GM18499 (cell line): ENCODE measurements at regions not wholly inside any gene's neighbourhood (a gene's known extent, or its start where the extent isn't known, plus 50 kb on each side); places are given as distances from the start of the nearest gene placed in this dataset.
"Not testable (repeated sequence)": the region's sequence is repeated elsewhere in the genome, so short reads cannot be mapped to it uniquely, and the experiment has no call there.

Source experiments
- ATAC-seq: cut with Tn5 transposase; IDR thresholded peaks from one replicate; pipeline ENCODE4 v1.9.1; 2021; ENCODE audit warnings: moderate number of reproducible peaks; ENCODE audit not compliant: insufficient read depth, unreplicated experiment

- ATAC-seq: not testable (repeated sequence)
Observed at GRCh38 chr3:125781678-125782077, 186.4 kb upstream of the OSBPL11 start.

DNA sequence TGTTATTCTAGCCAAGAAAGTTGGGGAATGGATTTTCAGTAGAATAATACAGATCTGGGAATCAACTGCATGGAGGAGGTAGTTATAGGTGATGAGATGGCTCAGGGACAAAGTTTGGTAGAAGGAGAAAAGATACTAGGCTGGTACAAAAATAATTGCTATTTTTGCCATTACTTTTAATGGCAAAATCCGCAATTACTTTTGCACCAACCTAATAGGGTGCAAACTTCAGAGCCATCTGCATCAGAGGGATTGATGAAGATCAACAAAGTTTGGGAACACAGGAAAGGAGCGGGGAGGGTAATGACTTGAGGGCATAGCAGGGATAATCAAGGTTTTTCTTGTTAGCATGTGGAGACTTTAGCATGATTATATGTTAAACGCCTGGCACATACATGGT, 178.7 kb upstream of the ROPN1B start:
- not testable (repeated sequence) for ATAC-seq

DNA sequence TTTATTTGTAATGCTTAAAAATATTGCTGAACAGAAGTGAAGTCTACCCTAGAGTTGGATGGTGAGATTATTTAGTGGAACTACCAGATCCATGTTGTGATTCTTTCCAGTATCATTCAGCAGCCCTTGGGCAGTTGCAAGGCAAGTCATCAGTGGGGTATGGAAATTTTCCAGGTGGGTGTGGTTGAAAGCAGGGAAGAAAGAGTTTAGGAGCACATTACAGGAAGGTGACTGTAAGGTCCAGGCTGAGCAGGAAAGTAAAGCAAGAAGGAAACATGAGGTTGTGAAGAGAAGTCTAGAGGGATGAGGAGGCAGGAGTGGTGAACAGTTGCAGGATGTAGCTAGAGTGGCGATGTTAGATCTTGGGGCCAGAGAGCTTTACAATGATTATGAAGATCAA, 178.0 kb upstream of the ROPN1B start:
- ATAC-seq: not testable (repeated sequence)

DNA sequence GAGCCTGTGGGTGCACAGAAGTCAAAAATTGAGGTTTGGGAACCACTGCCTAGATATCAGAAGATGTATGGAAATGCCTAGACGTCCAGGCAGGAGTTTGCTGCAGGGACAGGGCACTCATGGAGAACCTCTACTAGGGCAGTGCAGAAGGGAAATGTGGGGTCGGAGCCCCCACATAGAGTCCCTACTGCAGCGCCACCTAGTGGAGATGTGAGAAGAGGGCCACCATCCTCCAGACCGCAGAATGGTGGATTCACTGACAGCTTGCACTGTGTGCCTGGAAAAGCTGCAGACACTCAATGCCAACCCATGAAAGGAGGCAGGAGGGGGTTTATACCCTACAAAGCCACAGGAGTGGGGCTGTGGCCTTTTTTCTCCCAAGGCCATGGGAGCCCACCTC, 159.0 kb upstream of the ROPN1B start:
- not testable (repeated sequence) for ATAC-seq

- not testable (repeated sequence) for ATAC-seq
Observed at GRCh38 chr3:125822175-125822574, 146.8 kb upstream of the ROPN1B start.

DNA sequence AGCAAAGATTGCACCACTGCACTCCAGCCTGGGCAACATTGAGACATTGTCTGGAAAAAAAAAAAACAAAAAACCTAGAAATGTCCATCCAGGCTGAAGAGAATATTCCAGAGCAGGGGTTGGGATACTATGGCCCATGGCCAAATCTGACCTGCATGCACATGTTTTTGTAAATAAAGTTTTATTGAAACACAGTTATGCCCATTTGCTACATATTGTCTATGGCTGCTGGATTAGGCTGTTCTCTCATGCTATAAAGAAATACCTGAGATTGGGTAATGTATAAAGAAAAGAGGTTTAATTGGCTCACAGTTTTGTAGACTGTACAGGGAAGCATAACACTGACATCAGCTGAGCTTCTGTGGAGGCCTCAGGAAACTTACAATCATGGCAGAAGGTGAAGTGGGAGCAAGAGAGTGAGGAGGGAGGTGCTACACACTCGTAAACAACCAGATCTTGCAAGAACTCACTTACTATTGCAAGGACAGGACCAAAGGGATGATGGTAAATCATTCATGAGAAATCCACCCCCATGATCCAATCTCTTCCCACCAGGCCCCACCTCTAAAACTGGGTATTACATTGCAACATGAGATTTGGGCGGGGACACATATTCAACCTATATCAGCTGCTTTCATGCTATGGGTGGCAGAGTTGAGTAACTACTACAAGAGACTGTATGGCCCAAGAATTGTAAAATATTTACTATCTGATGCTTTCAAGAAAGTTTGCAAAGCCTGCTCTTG, 137.8 kb upstream of the ROPN1B start:
- ATAC-seq: not testable (repeated sequence)

GRCh38 chr3:125835562-125835961, 133.4 kb upstream of the ROPN1B start:
- ATAC-seq: not testable (repeated sequence)

GRCh38 chr3:125836011-125836551, 132.9 kb upstream of the ROPN1B start:
- ATAC-seq: not testable (repeated sequence)

GRCh38 chr3:125836786-125837185, 132.2 kb upstream of the ROPN1B start:
- ATAC-seq: not testable (repeated sequence)

DNA sequence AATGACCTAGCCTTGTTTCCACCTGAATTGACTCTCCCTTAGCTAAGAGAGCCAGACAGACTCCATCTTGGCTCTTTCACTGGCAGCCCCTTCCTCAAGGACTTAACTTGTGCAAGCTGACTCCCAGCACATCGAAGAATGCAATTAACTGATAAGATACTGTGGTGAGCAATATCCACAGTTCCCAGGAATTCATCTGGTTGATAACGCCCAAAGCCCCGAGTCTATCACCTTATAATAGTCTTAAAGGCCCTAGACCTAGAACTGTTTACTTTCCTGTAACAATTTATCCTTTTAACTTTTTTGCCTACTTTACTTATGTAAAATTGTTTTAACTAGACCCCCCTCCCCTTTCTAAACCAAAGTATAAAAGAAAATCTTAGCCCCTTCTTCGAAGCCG, 130.1 kb upstream of the ROPN1B start:
- not testable (repeated sequence) for ATAC-seq

DNA sequence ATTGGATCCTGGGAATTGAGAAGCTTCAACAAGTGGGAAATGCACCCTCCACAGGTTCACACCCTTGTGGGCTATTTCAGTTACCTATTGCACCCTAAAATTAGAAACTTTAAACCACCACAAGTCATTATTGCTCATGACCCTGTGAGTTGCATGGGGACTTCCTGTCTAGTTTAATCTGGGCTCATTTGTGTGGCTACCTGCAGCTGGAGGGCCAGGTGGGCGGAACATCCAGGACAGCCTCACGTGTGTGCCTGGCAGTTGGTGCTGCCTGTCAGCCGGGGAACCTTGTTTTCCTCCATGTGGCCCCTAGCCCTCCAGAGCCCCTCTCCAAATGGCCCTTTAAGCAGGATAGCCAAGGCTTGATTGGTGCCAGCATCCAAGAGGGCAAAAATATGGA, 128.5 kb upstream of the ROPN1B start:
- not testable (repeated sequence) for ATAC-seq

DNA sequence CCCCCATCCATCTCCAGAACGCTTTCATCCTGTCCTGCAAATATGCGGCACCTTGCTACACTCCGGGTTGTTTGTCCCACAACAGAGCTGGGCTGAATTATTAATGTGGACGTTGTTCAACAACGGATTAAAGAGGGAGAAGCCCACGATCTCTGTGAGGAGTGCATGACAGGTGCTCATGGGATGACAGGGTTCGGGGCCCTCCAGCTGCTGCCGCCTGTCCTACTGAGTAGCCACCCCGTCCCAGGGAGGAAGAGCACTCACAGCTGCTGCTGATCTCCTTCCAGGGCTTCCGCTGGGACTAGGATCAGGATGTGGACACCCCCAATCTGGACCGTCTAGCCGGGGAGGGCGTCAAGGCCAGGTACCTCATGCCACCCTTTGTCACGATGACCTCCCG, 121.0 kb upstream of the ROPN1B start:
- not testable (repeated sequence) for ATAC-seq

- ATAC-seq: not testable (repeated sequence)
Observed at GRCh38 chr3:125855006-125855405, 114.0 kb upstream of the ROPN1B start.

- ATAC-seq: not testable (repeated sequence)
Observed at GRCh38 chr3:125860547-125860946, 108.4 kb upstream of the ROPN1B start.

- ATAC-seq: not testable (repeated sequence)
Observed at GRCh38 chr3:125862841-125863254, 106.1 kb upstream of the ROPN1B start.

GRCh38 chr3:125864532-125864931, 104.4 kb upstream of the ROPN1B start:
- ATAC-seq: not testable (repeated sequence)

DNA sequence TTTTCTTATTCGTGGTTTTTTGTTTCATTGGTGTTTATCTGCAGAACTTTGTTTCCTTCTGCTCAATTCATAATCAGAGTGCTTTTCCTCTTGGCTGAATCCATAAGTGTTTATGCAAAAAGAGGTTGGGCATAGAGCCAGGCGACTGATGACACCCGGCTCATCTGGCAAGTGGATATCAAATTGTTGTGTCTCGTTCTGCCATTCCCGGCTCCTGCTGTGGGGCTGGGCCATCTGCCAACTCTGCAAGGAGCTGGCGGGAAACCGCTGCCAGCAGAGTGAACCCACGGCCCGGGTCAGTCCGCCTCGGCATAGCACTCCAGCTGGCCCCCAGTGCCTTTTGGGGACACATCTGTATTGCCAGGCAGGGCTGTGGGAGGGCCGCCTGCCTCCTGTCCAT, 83.0 kb upstream of the ROPN1B start:
- not testable (repeated sequence) for ATAC-seq

GRCh38 chr3:125899181-125899580, 69.8 kb upstream of the ROPN1B start:
- ATAC-seq: not testable (repeated sequence)

DNA sequence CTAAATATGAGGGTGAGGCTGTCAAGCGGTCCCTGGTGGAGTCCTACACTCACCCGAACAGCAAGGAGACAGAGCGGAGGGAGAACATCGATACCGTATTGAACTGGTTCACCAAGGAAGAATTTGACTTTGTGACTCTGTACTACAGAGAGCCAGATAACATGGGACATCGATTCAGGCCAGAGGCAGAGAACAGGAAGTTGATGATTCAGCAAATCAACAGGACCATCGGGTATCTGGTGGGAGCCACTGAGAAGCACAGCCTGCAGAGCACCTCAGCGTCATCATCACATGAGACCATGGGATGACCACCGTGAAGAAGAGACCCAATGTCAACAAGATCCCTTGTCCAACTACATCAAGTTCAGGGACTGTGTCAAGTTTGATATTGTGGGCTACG, 67.5 kb upstream of the ROPN1B start:
- ATAC-seq: not testable (repeated sequence)

DNA sequence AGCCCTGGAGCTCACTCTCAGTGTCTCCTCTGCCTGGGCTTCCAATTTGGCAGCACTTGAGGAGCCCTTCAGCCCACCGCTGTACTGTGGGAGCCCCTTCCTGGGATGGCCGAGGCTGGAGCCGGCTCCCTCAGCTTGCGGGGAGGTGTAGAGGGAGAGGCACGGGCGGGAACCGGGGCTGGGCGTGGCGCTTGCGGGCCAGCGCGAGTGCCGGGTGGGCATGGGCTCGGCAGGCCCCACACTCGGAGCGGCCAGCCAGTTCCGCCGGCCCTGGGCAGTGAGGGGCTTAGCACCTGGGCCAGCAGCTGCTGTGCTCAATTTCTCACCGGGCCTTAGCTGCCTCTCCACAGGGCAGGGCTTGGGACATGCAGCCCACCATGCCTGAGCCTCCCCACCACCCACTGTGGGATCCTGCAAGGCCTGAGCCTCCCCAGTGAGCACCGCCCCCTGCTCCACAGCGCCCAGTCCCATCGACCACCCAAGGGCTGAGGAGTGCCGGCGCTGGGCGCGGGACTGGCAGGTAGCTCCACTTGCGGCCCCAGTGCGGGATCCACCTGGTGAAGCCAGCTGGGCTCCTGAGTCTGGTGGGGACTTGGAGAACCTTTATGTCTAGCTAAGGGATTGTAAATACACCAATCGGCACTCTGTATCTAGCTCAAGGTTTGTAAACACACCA, 65.1 kb upstream of the ROPN1B start:
- ATAC-seq: not testable (repeated sequence)

- ATAC-seq: not testable (repeated sequence)
Observed at GRCh38 chr3:125907279-125907678, 61.7 kb upstream of the ROPN1B start.
